ENCODE measurements at regions not wholly inside any gene's neighbourhood (a gene's known extent, or its start where the extent isn't known, plus 50 kb on each side); places are given as distances from the start of the nearest gene placed in this dataset.
"Not testable (repeated sequence)": the region's sequence is repeated elsewhere in the genome, so short reads cannot be mapped to it uniquely, and the experiment has no call there.

DNA sequence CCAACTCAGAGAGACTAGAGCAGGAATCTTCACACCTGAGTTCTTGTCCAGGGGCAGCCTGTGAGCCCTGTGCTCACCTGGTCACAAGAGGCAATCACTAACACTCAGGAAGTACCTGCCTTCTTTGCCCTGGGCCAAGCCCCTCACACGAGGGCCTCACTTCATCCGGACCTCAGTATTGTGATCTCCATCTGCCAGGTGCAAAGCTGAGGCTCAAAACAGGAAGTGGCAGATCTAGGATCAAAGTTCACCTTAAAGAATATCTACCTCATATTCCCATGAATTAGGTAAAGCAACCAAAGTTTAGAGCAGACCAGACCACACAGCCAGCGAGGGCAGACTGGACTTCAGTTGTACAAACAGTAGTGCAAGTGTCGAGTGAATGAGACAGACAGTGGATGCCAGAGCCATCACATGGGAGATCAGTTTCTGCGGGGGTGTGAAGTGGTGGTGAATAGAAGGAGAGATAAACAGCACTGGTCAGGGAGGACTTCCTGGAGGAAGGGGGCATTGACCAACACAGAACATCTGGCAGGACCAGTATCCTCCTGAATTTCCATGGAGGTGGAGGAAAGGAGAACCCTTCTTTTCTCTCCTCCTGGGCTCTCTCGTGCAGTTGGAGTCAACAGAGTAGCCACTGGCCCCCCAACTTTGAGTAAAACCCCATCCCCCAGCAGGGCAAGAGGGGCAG, 116.6 kb upstream of the ZBTB40 start:
- 76 to 82% methylated on average over 6 of the region's 6 CpGs for WGBS, 2 donors
- TF ChIP-seq, protein P1, sequence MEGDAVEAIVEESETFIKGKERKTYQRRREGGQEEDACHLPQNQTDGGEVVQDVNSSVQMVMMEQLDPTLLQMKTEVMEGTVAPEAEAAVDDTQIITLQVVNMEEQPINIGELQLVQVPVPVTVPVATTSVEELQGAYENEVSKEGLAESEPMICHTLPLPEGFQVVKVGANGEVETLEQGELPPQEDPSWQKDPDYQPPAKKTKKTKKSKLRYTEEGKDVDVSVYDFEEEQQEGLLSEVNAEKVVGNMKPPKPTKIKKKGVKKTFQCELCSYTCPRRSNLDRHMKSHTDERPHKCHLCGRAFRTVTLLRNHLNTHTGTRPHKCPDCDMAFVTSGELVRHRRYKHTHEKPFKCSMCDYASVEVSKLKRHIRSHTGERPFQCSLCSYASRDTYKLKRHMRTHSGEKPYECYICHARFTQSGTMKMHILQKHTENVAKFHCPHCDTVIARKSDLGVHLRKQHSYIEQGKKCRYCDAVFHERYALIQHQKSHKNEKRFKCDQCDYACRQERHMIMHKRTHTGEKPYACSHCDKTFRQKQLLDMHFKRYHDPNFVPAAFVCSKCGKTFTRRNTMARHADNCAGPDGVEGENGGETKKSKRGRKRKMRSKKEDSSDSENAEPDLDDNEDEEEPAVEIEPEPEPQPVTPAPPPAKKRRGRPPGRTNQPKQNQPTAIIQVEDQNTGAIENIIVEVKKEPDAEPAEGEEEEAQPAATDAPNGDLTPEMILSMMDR (IDR thresholded peaks at IDR 0.05) = no peak
- no peak for TF ChIP-seq POLR2A (IDR thresholded peaks at IDR 0.05)
- intact Hi-C loops (cut with DNase I; ENCODE audit: low total_unique reads) = no loop called here
- DNase-seq (ENCODE audit: low spot score in 2 of 2) = no peak
- no peak overlapping the region for H3K4me3 ChIP-seq (ENCODE audit: low read depth, poor library complexity, severe bottlenecking)

DNA sequence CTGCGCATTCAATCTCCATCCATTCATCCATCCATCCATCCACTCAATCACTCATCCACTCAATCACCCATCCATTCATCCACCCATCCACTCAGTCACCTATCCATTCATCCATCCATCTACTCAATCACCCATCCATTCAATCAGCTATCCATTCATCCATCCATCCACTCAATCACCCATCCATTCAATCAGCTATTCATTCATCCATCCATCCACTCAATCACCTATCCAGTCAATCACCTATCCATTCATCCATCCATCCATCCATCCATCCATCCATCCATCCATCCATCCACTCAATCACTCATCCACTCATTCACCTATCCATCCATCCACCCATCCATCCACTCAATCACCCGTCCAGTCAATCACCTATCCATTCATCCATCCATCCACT, 115.4 kb upstream of the ZBTB40 start:
- DNase-seq (ENCODE audit: low spot score in 2 of 2); intact Hi-C loops (cut with DNase I; ENCODE audit: low total_unique reads); H3K4me3 ChIP-seq (ENCODE audit: low read depth, poor library complexity, severe bottlenecking): not testable (repeated sequence)
- WGBS, 2 donors = 95 to 96% methylated on average over 2 of the region's 2 CpGs

DNA sequence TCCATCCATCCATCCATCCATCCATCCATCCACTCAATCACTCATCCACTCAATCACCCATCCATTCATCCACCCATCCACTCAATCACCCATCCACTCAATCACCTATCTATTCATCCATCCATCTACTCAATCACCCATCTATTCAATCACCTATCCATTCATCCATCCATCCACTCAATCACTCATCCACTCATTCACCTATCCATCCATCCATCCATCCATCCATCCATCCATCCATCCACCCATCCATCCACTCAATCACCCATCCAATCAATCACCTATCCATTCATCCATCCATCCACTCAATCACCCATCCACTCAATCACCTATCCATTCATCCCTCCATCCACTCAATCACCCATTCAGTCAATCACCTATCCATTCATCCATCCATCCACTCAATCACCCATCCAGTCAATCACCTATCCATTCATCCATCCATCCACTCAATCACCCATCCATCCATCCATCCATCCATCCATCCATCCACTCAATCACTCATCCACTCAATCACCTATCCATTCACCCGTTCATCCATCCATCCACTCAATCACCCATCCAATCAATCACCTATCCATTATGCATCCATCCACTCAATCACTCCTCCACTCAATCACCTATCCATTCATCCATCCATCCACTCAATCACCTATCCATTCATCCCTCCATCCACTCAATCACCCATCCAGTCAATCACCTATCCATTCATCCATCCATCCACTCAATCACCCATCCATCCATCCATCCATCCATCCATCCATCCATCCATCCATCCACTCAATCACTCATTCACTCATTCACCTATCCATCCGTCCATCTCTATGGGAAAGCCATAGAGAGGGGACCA, 114.7 kb upstream of the ZBTB40 start:
- 72 to 91% methylated on average over 2 of the region's 2 CpGs for WGBS, 2 donors
- DNase-seq (ENCODE audit: low spot score in 2 of 2); H3K4me3 ChIP-seq (ENCODE audit: low read depth, poor library complexity, severe bottlenecking); intact Hi-C loops (cut with DNase I; ENCODE audit: low total_unique reads): not testable (repeated sequence)

GRCh38 chr1:22338071-22338765, 113.4 kb upstream of the ZBTB40 start:
- TF ChIP-seq, protein P1 (IDR thresholded peaks at IDR 0.05) = no peak
- no peak for TF ChIP-seq POLR2A (IDR thresholded peaks at IDR 0.05)
- WGBS, 2 donors = 89 to 95% methylated on average over 12 of the region's 12 CpGs
- intact Hi-C loops (cut with DNase I; ENCODE audit: low total_unique reads) = no loop called here
- no peak overlapping the region for H3K4me3 ChIP-seq (ENCODE audit: low read depth, poor library complexity, severe bottlenecking)
- no peak for DNase-seq (ENCODE audit: low spot score in 2 of 2)

DNA sequence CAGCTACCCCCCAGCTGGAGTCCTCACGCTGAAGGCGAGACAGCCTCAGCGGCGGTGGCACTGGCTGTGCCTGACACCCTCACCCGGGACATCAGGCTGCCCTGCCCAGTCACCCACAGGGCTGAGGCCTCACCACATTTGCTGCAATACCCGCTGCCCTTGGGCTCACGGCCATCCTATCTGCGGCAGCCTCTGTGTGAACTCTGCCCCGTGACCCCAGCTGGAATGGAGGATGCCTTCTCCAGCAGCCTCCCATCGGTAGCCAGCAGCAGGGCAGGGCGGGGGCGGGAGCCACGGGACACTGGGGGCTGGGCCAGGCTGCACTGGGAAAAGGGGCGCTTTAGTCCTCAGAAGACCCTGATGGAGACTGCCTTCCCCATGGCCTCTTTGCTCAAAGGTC, 112.4 kb upstream of the ZBTB40 start:
- intact Hi-C loops (cut with DNase I; ENCODE audit: low total_unique reads) = no loop called here
- 78 to 91% methylated on average over 11 to 12 of the region's 14 CpGs for WGBS, 2 donors
- TF ChIP-seq, protein P1 (IDR thresholded peaks at IDR 0.05) = no peak
- no peak for TF ChIP-seq POLR2A (IDR thresholded peaks at IDR 0.05)
- DNase-seq (ENCODE audit: low spot score in 2 of 2) = no peak
- H3K4me3 ChIP-seq (ENCODE audit: low read depth, poor library complexity, severe bottlenecking) = no peak overlapping the region

DNA sequence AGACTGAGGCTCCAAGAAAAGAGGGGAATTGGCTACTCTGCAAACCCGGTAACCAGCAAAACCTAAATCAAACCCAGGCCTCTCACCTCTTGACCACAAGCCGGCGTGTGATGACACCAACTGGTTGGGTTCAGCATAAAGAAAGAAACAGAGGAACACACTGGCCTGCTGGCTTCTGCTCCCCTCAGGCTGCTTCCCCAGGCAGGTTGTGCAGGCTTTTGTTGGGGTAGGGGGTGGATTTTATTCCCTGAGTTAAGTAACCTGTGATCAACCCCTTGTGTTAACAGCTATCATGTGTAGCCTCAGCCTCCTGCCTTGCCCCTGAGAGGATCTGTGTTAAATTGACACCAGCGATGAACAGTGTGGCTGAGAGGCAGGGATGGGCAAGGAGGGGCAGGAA, 111.6 kb upstream of the ZBTB40 start:
- intact Hi-C loops (cut with DNase I; ENCODE audit: low total_unique reads) = no loop called here
- no peak for DNase-seq (ENCODE audit: low spot score in 2 of 2)
- 85 to 88% methylated on average over 4 of the region's 4 CpGs for WGBS, 2 donors
- no peak overlapping the region for H3K4me3 ChIP-seq (ENCODE audit: low read depth, poor library complexity, severe bottlenecking)
- TF ChIP-seq POLR2A (IDR thresholded peaks at IDR 0.05) = no peak
- TF ChIP-seq, protein P1 (IDR thresholded peaks at IDR 0.05) = no peak
